GM23338 (cell line): ENCODE measurements at regions not wholly inside any gene's neighbourhood (a gene's known extent, or its start where the extent isn't known, plus 50 kb on each side); places are given as distances from the start of the nearest gene placed in this dataset.

Source experiments
- ATAC-seq: fragments of 200-7000 bp; cut with Tn5 transposase; 3 replicates; pipeline ENCODE4 v1.9.1; 2020
- DNase-seq: peaks from one replicate; pipeline ENCODE4 v3.0.0-alpha.2; 2015; ENCODE audit warnings: low spot score
- H2AFZ ChIP-seq: fragments of 200-600 bp; sonication (generic); 2 replicates; pipeline ENCODE4 v1.8.0; 2016; ENCODE audit warnings: antibody characterized with exemption, mild to moderate bottlenecking, moderate library complexity
- H3F3A ChIP-seq: fragments of 200-600 bp; sonication (generic); replicated peaks from 2 replicates; pipeline ENCODE4 v1.8.0; 2017; ENCODE audit warnings: antibody characterized with exemption, mixed run types, low read depth
- H3K27ac ChIP-seq: fragments of 200-600 bp; sonication (generic); 2 replicates; pipeline ENCODE4 v1.6.1; 2016; ENCODE audit warnings: low read depth
- H3K27me3 ChIP-seq: fragments of 200-600 bp; sonication (generic); 2 replicates; pipeline ENCODE4 v1.8.0; 2016; ENCODE audit warnings: mild to moderate bottlenecking, mixed run types, moderate library complexity; ENCODE audit not compliant: insufficient read depth
- H3K36me3 ChIP-seq: fragments of 200-600 bp; sonication (generic); 2 replicates; pipeline ENCODE4 v1.8.0; 2016; ENCODE audit warnings: mild to moderate bottlenecking; ENCODE audit not compliant: insufficient read depth
- H3K4me1 ChIP-seq: fragments of 200-600 bp; sonication (generic); 2 replicates; pipeline ENCODE4 v1.8.0; 2016; ENCODE audit warnings: mild to moderate bottlenecking, moderate library complexity; ENCODE audit not compliant: insufficient read depth
- H3K4me2 ChIP-seq: fragments of 200-600 bp; sonication (generic); 2 replicates; pipeline ENCODE4 v1.7.1; 2017; ENCODE audit warnings: mixed run types
- H3K4me3 ChIP-seq: fragments of 200-600 bp; sonication (generic); 2 replicates; pipeline ENCODE4 v1.6.1; 2016; ENCODE audit warnings: mixed run types
- H3K79me2 ChIP-seq: fragments of 200-600 bp; sonication (generic); replicated peaks from 2 replicates; pipeline ENCODE4 v1.8.0; 2017; ENCODE audit warnings: mild to moderate bottlenecking; ENCODE audit not compliant: insufficient read depth
- H3K9me2 ChIP-seq: fragments of 200-600 bp; sonication (generic); 2 replicates; pipeline ENCODE4 v1.8.0; 2017; ENCODE audit not compliant: insufficient read depth
- H4K20me1 ChIP-seq: fragments of 200-600 bp; sonication (generic); replicated peaks from 2 replicates; pipeline ENCODE4 v1.8.0; 2017; ENCODE audit warnings: mild to moderate bottlenecking; ENCODE audit not compliant: insufficient read depth
- H3K27ac Mint-ChIP-seq: 2 replicates; pipeline ENCODE4 v1.8.0; 2020; ENCODE audit warnings: inconsistent platforms, mild to moderate bottlenecking, moderate library complexity, mixed read lengths
- H3K27me3 Mint-ChIP-seq: 3 replicates; pipeline ENCODE4 v1.8.0; 2022; ENCODE audit warnings: low read depth, mild to moderate bottlenecking, moderate library complexity, mixed read lengths, inconsistent platforms; ENCODE audit not compliant: insufficient read depth, poor library complexity
- H3K36me3 Mint-ChIP-seq: 3 replicates; pipeline ENCODE4 v1.8.0; 2021; ENCODE audit warnings: low read depth, mild to moderate bottlenecking, inconsistent platforms, moderate library complexity, mixed read lengths
- H3K4me1 Mint-ChIP-seq: 3 replicates; pipeline ENCODE4 v1.8.0; 2020; ENCODE audit warnings: mild to moderate bottlenecking, inconsistent platforms, mixed read lengths
- H3K4me3 Mint-ChIP-seq: 3 replicates; pipeline ENCODE4 v1.8.0; 2021; ENCODE audit warnings: moderate library complexity, mild to moderate bottlenecking, inconsistent platforms, mixed read lengths
- H3K9me3 Mint-ChIP-seq: 3 replicates; pipeline ENCODE4 v1.8.0; 2020; ENCODE audit warnings: moderate library complexity, mild to moderate bottlenecking, inconsistent platforms, mixed read lengths
- CREB1 ChIP-seq: fragments of 250-450 bp; sonication (Bioruptor Pico); IDR thresholded peaks from 2 replicates; pipeline ENCODE4 v1.5.0; 2020; ENCODE audit warnings: low read depth, mild to moderate bottlenecking, moderate library complexity
- EZH2 ChIP-seq: fragments of 200-600 bp; sonication (generic); IDR thresholded peaks from one replicate; pipeline ENCODE4 v1.8.0; 2017; ENCODE audit warnings: antibody characterized with exemption, mild to moderate bottlenecking, low read depth; ENCODE audit not compliant: unreplicated experiment
- NANOG ChIP-seq: IDR thresholded peaks from 2 replicates; pipeline ENCODE4 v1.6.1; 2016; ENCODE audit warnings: antibody characterized with exemption, borderline replicate concordance
- POLR2AphosphoS5 ChIP-seq: IDR thresholded peaks from 2 replicates; pipeline ENCODE4 v1.6.1; 2016; ENCODE audit warnings: antibody characterized with exemption, low read depth
- ZNF114 ChIP-seq: fragments of 250-450 bp; sonication (Bioruptor Pico); IDR thresholded peaks from 2 replicates; pipeline ENCODE4 v1.5.0; 2020; ENCODE audit warnings: mild to moderate bottlenecking, moderate library complexity
- ZNF331 ChIP-seq: fragments of 250-450 bp; sonication (Bioruptor Pico); IDR thresholded peaks from 2 replicates; pipeline ENCODE4 v1.5.0; 2020; ENCODE audit warnings: low read depth, mild to moderate bottlenecking, moderate library complexity
- TF ChIP-seq, protein P1 (sequence below): fragments of 250-450 bp; sonication (Bioruptor Pico); IDR thresholded peaks from 2 replicates; pipeline ENCODE4 v1.5.0; 2020; ENCODE audit warnings: mild to moderate bottlenecking, moderate library complexity
- TF ChIP-seq, protein P2 (sequence below), 2 experiments: fragments of 200-600 bp in 1 of 2; sonication (generic) in 1 of 2; conservative IDR thresholded peaks; 2 replicates each; pipeline versions ENCODE4 v1.5.1 to v1.6.1; 2016 to 2017; ENCODE audit warnings: antibody characterized with exemption in 2 of 2, low read depth in 2 of 2, mild to moderate bottlenecking in 2 of 2, moderate library complexity in 1 of 2

DNA sequence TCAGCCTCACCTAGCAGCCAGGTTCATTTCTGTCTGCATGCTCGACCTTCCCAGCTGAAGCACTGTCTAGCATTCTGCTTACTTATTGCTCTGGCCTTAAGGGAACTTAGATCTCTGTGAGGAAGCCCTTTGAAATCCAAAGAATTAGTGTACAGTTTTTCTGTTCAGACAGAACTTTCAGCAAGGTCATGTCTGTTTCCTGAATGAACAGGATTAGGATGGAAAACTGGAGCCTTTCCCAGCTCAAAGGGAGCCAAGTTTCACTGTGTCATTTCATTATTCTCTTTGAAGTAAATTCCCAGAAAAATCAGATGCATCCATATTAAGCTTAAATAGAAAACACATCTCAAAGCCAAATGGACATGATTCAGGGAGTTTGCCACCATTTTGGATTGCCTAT lies 457.3 kb upstream of the KCNMB2 start:
- H3K4me1 ChIP-seq: peaks cover 4% of the 10 kb centered on the region; the same call in 1 of the 2 replicates
- peak; percentile 10 for DNase-seq
- H3K4me1 Mint-ChIP-seq: peaks cover 10% of the 10 kb centered on the region
- H3K36me3 ChIP-seq: no peaks in the 10 kb centered on the region
- H3K27me3 Mint-ChIP-seq: no peaks in the 10 kb centered on the region
- H3K4me2 ChIP-seq: no peak overlapping the region
- no peaks in the 10 kb centered on the region for H3F3A ChIP-seq
- H3K27ac ChIP-seq: no peak overlapping the region
- no peak overlapping the region for H3K4me3 Mint-ChIP-seq
- H3K27ac Mint-ChIP-seq: no peak overlapping the region
- no peaks in the 10 kb centered on the region for H3K9me3 Mint-ChIP-seq
- no peaks in the 10 kb centered on the region for H4K20me1 ChIP-seq
- H3K9me2 ChIP-seq: no peaks in the 10 kb centered on the region
- no peaks in the 10 kb centered on the region for H3K79me2 ChIP-seq
- no peaks in the 10 kb centered on the region for H3K27me3 ChIP-seq
- H3K36me3 Mint-ChIP-seq: no peaks in the 10 kb centered on the region
- H3K4me3 ChIP-seq: no peak overlapping the region
- TF ChIP-seq ZNF114 (CRISPR knock-in tag) (no peak), POLR2AphosphoS5 (no peak), ZNF331 (CRISPR knock-in tag) (no peak), NANOG (no peak), EZH2 (no peak), CREB1 (CRISPR knock-in tag) (no peak)
- TF ChIP-seq, protein P1, sequence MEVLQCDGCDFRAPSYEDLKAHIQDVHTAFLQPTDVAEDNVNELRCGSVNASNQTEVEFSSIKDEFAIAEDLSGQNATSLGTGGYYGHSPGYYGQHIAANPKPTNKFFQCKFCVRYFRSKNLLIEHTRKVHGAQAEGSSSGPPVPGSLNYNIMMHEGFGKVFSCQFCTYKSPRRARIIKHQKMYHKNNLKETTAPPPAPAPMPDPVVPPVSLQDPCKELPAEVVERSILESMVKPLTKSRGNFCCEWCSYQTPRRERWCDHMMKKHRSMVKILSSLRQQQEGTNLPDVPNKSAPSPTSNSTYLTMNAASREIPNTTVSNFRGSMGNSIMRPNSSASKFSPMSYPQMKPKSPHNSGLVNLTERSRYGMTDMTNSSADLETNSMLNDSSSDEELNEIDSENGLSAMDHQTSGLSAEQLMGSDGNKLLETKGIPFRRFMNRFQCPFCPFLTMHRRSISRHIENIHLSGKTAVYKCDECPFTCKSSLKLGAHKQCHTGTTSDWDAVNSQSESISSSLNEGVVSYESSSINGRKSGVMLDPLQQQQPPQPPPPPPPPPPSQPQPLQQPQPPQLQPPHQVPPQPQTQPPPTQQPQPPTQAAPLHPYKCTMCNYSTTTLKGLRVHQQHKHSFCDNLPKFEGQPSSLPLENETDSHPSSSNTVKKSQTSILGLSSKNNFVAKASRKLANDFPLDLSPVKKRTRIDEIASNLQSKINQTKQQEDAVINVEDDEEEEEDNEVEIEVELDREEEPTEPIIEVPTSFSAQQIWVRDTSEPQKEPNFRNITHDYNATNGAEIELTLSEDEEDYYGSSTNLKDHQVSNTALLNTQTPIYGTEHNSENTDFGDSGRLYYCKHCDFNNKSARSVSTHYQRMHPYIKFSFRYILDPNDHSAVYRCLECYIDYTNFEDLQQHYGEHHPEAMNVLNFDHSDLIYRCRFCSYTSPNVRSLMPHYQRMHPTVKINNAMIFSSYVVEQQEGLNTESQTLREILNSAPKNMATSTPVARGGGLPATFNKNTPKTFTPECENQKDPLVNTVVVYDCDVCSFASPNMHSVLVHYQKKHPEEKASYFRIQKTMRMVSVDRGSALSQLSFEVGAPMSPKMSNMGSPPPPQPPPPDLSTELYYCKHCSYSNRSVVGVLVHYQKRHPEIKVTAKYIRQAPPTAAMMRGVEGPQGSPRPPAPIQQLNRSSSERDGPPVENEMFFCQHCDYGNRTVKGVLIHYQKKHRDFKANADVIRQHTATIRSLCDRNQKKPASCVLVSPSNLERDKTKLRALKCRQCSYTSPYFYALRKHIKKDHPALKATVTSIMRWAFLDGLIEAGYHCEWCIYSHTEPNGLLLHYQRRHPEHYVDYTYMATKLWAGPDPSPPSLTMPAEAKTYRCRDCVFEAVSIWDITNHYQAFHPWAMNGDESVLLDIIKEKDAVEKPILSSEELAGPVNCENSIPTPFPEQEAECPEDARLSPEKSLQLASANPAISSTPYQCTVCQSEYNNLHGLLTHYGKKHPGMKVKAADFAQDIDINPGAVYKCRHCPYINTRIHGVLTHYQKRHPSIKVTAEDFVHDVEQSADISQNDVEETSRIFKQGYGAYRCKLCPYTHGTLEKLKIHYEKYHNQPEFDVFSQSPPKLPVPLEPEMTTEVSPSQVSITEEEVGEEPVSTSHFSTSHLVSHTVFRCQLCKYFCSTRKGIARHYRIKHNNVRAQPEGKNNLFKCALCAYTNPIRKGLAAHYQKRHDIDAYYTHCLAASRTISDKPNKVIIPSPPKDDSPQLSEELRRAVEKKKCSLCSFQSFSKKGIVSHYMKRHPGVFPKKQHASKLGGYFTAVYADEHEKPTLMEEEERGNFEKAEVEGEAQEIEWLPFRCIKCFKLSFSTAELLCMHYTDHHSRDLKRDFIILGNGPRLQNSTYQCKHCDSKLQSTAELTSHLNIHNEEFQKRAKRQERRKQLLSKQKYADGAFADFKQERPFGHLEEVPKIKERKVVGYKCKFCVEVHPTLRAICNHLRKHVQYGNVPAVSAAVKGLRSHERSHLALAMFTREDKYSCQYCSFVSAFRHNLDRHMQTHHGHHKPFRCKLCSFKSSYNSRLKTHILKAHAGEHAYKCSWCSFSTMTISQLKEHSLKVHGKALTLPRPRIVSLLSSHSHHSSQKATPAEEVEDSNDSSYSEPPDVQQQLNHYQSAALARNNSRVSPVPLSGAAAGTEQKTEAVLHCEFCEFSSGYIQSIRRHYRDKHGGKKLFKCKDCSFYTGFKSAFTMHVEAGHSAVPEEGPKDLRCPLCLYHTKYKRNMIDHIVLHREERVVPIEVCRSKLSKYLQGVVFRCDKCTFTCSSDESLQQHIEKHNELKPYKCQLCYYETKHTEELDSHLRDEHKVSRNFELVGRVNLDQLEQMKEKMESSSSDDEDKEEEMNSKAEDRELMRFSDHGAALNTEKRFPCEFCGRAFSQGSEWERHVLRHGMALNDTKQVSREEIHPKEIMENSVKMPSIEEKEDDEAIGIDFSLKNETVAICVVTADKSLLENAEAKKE: no peak
- TF ChIP-seq, protein P2, sequence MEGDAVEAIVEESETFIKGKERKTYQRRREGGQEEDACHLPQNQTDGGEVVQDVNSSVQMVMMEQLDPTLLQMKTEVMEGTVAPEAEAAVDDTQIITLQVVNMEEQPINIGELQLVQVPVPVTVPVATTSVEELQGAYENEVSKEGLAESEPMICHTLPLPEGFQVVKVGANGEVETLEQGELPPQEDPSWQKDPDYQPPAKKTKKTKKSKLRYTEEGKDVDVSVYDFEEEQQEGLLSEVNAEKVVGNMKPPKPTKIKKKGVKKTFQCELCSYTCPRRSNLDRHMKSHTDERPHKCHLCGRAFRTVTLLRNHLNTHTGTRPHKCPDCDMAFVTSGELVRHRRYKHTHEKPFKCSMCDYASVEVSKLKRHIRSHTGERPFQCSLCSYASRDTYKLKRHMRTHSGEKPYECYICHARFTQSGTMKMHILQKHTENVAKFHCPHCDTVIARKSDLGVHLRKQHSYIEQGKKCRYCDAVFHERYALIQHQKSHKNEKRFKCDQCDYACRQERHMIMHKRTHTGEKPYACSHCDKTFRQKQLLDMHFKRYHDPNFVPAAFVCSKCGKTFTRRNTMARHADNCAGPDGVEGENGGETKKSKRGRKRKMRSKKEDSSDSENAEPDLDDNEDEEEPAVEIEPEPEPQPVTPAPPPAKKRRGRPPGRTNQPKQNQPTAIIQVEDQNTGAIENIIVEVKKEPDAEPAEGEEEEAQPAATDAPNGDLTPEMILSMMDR (conservative IDR thresholded peaks at IDR 0.05; ENCODE audit: low read depth in 2 of 2): no peak
- peak overlapping the region; percentile 61; the same call in 1 of the 2 replicates for H2AFZ ChIP-seq
- ATAC-seq: no peak
